Endothelial cell (in vitro differentiated cells): ENCODE measurements at regions not wholly inside any gene's neighbourhood (a gene's known extent, or its start where the extent isn't known, plus 50 kb on each side); places are given as distances from the start of the nearest gene placed in this dataset.

Experiments used
- DNase-seq: peaks from one replicate; pipeline ENCODE4 v3.0.0; 2021; ENCODE audit warnings: low spot score
- H3K27ac Mint-ChIP-seq: one replicate; pipeline ENCODE4 v1.8.0; 2021; ENCODE audit warnings: mixed read lengths, inconsistent platforms; ENCODE audit not compliant: unreplicated experiment
- H3K27me3 Mint-ChIP-seq: one replicate; pipeline ENCODE4 v1.8.0; 2021; ENCODE audit warnings: mild to moderate bottlenecking, moderate library complexity, mixed read lengths, inconsistent platforms; ENCODE audit not compliant: unreplicated experiment
- H3K36me3 Mint-ChIP-seq: one replicate; pipeline ENCODE4 v1.8.0; 2021; ENCODE audit warnings: mild to moderate bottlenecking, low read depth, mixed read lengths, inconsistent platforms; ENCODE audit not compliant: unreplicated experiment
- H3K4me1 Mint-ChIP-seq: one replicate; pipeline ENCODE4 v1.8.0; 2021; ENCODE audit warnings: mild to moderate bottlenecking, mixed read lengths, inconsistent platforms; ENCODE audit not compliant: unreplicated experiment
- H3K4me3 Mint-ChIP-seq: one replicate; pipeline ENCODE4 v1.8.0; 2021; ENCODE audit warnings: mild to moderate bottlenecking, mixed read lengths, inconsistent platforms; ENCODE audit not compliant: unreplicated experiment
- H3K9me3 Mint-ChIP-seq: one replicate; pipeline ENCODE4 v1.8.0; 2021; ENCODE audit warnings: mixed read lengths, inconsistent platforms; ENCODE audit not compliant: unreplicated experiment
- CTCF ChIP-seq: fragments of 200-600 bp; sonication (generic); IDR thresholded peaks from one replicate; pipeline ENCODE4 v1.5.0; 2021; ENCODE audit warnings: antibody characterized with exemption; ENCODE audit not compliant: unreplicated experiment

- no peaks in the 10 kb centered on the region for H3K27me3 Mint-ChIP-seq
- H3K27ac Mint-ChIP-seq, result no peak overlapping the region
- H3K4me1 Mint-ChIP-seq, result no peaks in the 10 kb centered on the region
- H3K4me3 Mint-ChIP-seq, result no peak overlapping the region
- no peak for TF ChIP-seq CTCF
- H3K9me3 Mint-ChIP-seq, result no peaks in the 10 kb centered on the region
- no peak for DNase-seq
- no peaks in the 10 kb centered on the region for H3K36me3 Mint-ChIP-seq
Observed at GRCh38 chr3:67856718-67857117, 202.3 kb upstream of the SUCLG2 start.

DNA sequence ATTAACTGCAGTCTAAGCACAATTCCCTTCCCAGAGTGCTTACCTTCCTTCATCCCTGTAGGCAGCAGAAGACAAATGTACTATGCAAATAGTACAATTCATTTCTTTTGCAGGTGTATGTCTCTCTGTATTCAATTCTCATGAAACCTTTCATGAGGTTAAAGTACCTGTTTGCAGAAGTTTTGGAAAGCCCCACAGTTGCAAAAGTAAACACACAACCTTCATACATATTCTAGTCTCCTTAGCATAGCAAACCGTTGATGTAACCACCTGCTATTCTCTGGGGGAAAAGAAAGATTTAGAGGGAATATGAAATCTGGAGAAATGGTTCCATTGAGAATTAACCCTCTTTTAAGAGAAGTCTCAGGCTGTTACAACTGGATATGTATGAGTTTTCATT is 200.3 kb upstream of the SUCLG2 start:
- DNase-seq, result no peak
- no peak overlapping the region for H3K4me3 Mint-ChIP-seq
- no peaks in the 10 kb centered on the region for H3K4me1 Mint-ChIP-seq
- H3K27ac Mint-ChIP-seq, result no peak overlapping the region
- TF ChIP-seq CTCF, result no peak
- H3K36me3 Mint-ChIP-seq, result no peaks in the 10 kb centered on the region
- H3K27me3 Mint-ChIP-seq, result no peaks in the 10 kb centered on the region
- H3K9me3 Mint-ChIP-seq, result no peaks in the 10 kb centered on the region

DNA sequence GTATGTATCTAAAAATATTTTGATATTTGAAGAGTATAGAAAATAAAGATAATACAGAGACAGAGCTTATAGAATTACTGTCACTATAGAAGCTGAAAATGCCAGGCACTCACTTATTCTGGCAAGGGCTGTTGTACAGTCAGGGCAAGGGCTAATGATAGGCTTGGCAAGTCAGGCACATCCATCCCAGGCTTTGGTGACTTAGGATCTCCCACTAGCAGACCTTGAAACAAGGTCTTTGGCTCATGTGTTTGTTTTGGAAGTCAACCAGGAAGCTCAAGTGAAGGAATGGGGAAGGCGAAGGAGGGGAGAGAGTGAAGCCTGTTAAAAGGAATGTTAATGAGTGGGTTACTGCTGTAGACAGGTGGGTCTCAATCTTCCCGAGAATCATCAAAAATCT is 199.1 kb upstream of the SUCLG2 start:
- Mint-ChIP-seq H3K27ac (no peak overlapping the region), H3K4me3 (no peak overlapping the region), H3K9me3 (no peaks in the 10 kb centered on the region), H3K27me3 (no peaks in the 10 kb centered on the region), H3K4me1 (no peaks in the 10 kb centered on the region), H3K36me3 (no peaks in the 10 kb centered on the region)
- TF ChIP-seq CTCF, result no peak
- no peak for DNase-seq

DNA sequence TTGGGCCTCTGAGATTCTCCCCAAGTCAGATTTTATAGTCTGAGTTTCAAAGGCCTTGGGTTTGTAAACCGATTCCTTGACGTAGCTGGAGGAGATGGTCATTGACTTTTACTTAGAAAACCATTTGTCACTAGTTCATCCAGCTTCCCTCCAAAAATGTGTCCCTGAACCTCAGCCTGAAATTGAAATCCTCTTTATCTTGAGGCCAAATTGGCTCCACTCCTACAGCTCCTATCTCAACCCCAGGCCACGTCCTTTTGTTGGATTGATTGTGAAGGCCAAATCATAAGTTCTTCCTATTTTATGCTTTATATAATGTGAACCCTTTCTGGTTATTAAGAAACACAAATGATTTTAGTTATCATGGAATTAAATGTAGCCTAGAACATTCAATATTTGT is 193.9 kb upstream of the SUCLG2 start:
- H3K27me3 Mint-ChIP-seq, result no peaks in the 10 kb centered on the region
- DNase-seq, result no peak
- H3K27ac Mint-ChIP-seq, result no peak overlapping the region
- no peaks in the 10 kb centered on the region for H3K36me3 Mint-ChIP-seq
- no peak for TF ChIP-seq CTCF
- H3K4me3 Mint-ChIP-seq, result no peak overlapping the region
- no peaks in the 10 kb centered on the region for H3K4me1 Mint-ChIP-seq
- no peaks in the 10 kb centered on the region for H3K9me3 Mint-ChIP-seq

DNA sequence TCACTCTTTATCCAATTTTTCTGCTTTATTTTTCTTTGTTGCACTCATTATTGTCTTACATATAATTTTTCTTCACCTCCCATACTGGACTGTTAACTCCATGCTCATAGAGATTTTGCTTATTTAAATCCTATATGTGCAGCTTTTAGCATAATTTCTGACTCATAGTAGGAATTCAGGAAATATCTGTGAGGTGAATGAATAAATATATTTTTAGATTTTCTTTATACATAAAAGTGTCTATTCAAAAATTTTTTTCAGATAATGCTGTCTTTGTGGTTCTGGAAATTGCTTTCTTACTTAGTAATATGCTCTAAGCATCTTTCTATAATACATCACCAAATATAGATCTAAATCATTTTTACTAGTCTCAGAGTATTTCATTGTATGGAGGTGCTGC is 191.8 kb upstream of the SUCLG2 start:
- TF ChIP-seq CTCF, result no peak
- DNase-seq, result no peak
- Mint-ChIP-seq H3K27me3 (no peaks in the 10 kb centered on the region), H3K27ac (no peak overlapping the region), H3K4me1 (no peaks in the 10 kb centered on the region), H3K9me3 (no peaks in the 10 kb centered on the region), H3K4me3 (no peak overlapping the region), H3K36me3 (no peaks in the 10 kb centered on the region)
